Gastroesophageal sphincter (tissue), 4 donors: ENCODE measurements at regions not wholly inside any gene's neighbourhood (a gene's known extent, or its start where the extent isn't known, plus 50 kb on each side); places are given as distances from the start of the nearest gene placed in this dataset.

Experiments
- ATAC-seq: fragments of 150-250 bp; one replicate; pipeline ENCODE4 v1.9.1; 2016; ENCODE audit warnings: mild to moderate bottlenecking, moderate library complexity
- H3K27ac ChIP-seq, 4 donors: fragments of 200-600 bp; sonication (generic) in 3 of 4; 1 replicate in 3 of 4; 2 replicates in 1 of 4; pipeline ENCODE4 v1.5.1; 2016 to 2019
- H3K27me3 ChIP-seq: fragments of 200-600 bp; sonication (generic); one replicate; pipeline ENCODE4 v1.5.1; 2019
- H3K36me3 ChIP-seq, 2 donors: fragments of 200-600 bp; sonication (generic); one replicate each; pipeline ENCODE4 v1.5.1; 2019; ENCODE audit warnings: control low read depth in 1 of 2
- H3K4me1 ChIP-seq, 3 donors: fragments of 200-600 bp; sonication (generic); 1 replicate in 2 of 3; 2 replicates in 1 of 3; pipeline ENCODE4 v1.5.1; 2016 to 2019; ENCODE audit warnings: control low read depth in 2 of 3
- H3K4me3 ChIP-seq, 2 donors: fragments of 200-600 bp; sonication (generic); one replicate each; pipeline ENCODE4 v1.5.1; 2019; ENCODE audit warnings: mild to moderate bottlenecking in 1 of 2, moderate library complexity in 1 of 2
- H3K9me3 ChIP-seq, 3 donors: fragments of 200-600 bp; sonication (generic); one replicate each; pipeline ENCODE4 v1.5.1; 2017 to 2019; ENCODE audit warnings: control low read depth in 2 of 3
- CTCF ChIP-seq, 4 experiments: fragments of 200-600 bp in 2 of 4; fragments of 450-650 bp in 2 of 4; sonication (generic) in 1 of 4; IDR thresholded peaks; one replicate each; pipeline ENCODE4 v1.5.1; 2017 to 2019; ENCODE audit warnings: antibody characterized with exemption in 4 of 4, mild to moderate bottlenecking in 2 of 4, moderate library complexity in 2 of 4
- EP300 ChIP-seq: sonication (generic); formaldehyde crosslinking; IDR thresholded peaks from one replicate; pipeline ENCODE4 v1.6.1; 2017; ENCODE audit warnings: antibody characterized with exemption, mild to moderate bottlenecking
- POLR2A ChIP-seq, 2 donors: fragments of 450-650 bp; IDR thresholded peaks; one replicate each; pipeline ENCODE4 v1.6.1; 2017; ENCODE audit warnings: antibody characterized with exemption in 2 of 2, mild to moderate bottlenecking in 2 of 2, moderate library complexity in 1 of 2
- POLR2AphosphoS5 ChIP-seq: sonication (generic); formaldehyde crosslinking; IDR thresholded peaks from one replicate; pipeline ENCODE4 v1.6.1; 2017; ENCODE audit warnings: antibody characterized with exemption
- WGBS, 2 donors: methylation state at CpG; one replicate each; pipeline ENCODE4 v1.1.5; 2018; ENCODE audit warnings: low coverage in 1 of 2; 5-methylcytosine and 5-hydroxymethylcytosine counted together

- Histone ChIP-seq H3K9me3 (no peaks in the 10 kb centered on the region), H3K27me3 (no peaks in the 10 kb centered on the region), H3K4me3 (no peak overlapping the region), H3K27ac (no peak overlapping the region), H3K36me3 (no peaks in the 10 kb centered on the region), H3K4me1 (no peaks in the 10 kb centered on the region)
- no peak for ATAC-seq
- TF ChIP-seq EP300, result no peak
- TF ChIP-seq CTCF (IDR thresholded peaks at IDR 0.05), result no peak
- no peak for TF ChIP-seq POLR2AphosphoS5
- no peak for TF ChIP-seq POLR2A (IDR thresholded peaks at IDR 0.05)
These were observed 755.1 kb downstream of the ZPLD1 start for GRCh38 chr3:103189941-103190340.

- Histone ChIP-seq H3K9me3 (no peaks in the 10 kb centered on the region), H3K27ac (no peak overlapping the region), H3K36me3 (no peaks in the 10 kb centered on the region), H3K4me1 (no peaks in the 10 kb centered on the region), H3K27me3 (no peaks in the 10 kb centered on the region), H3K4me3 (no peak overlapping the region)
- TF ChIP-seq POLR2A (IDR thresholded peaks at IDR 0.05), result no peak
- TF ChIP-seq POLR2AphosphoS5, result no peak
- no peak for TF ChIP-seq CTCF (IDR thresholded peaks at IDR 0.05)
- TF ChIP-seq EP300, result no peak
- ATAC-seq, result no peak
- WGBS, 2 donors, result 44 to 52% methylated on average over 3 to 4 of the region's 4 CpGs
These were observed 760.4 kb downstream of the ZPLD1 start for GRCh38 chr3:103195216-103195615.

DNA sequence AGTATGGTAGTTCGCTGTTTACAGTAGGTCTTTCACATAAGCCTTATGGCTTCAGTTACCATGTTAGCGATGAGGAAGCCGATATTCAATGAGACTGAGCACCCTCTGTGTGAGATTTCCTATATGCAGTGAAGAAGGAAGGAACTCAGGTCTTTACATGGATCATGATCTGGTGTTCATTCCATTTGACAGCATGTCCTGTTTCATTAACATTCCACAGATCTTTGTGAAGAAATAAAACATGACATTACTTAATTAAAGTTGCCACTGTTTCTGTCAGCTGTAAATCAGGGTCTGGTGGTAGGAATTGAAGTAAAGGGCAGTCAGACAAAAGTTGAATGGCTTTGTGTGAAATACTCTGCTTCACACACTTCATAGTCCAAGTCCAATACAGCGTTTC lies 768.6 kb downstream of the ZPLD1 start:
- WGBS, 2 donors, result 92 to 93% methylated on average over 3 to 4 of the region's 4 CpGs
- H3K4me1 ChIP-seq, result no peaks in the 10 kb centered on the region
- no peaks in the 10 kb centered on the region for H3K36me3 ChIP-seq
- H3K27me3 ChIP-seq, result no peaks in the 10 kb centered on the region
- H3K4me3 ChIP-seq, result no peak overlapping the region
- H3K27ac ChIP-seq, result no peak overlapping the region
- TF ChIP-seq POLR2AphosphoS5, result no peak
- no peak for TF ChIP-seq POLR2A (IDR thresholded peaks at IDR 0.05)
- no peak for TF ChIP-seq EP300
- no peak for TF ChIP-seq CTCF (IDR thresholded peaks at IDR 0.05)
- ATAC-seq, result no peak
- no peaks in the 10 kb centered on the region for H3K9me3 ChIP-seq

GRCh38 chr3:103210583-103210982 lies 775.8 kb downstream of the ZPLD1 start:
- no peak overlapping the region for H3K4me3 ChIP-seq
- TF ChIP-seq EP300, result no peak
- no peak for TF ChIP-seq POLR2A (IDR thresholded peaks at IDR 0.05)
- TF ChIP-seq CTCF (IDR thresholded peaks at IDR 0.05), result no peak
- no peak for TF ChIP-seq POLR2AphosphoS5
- 71 to 100% methylated on average over 2 to 7 of the region's 7 CpGs for WGBS, 2 donors

DNA sequence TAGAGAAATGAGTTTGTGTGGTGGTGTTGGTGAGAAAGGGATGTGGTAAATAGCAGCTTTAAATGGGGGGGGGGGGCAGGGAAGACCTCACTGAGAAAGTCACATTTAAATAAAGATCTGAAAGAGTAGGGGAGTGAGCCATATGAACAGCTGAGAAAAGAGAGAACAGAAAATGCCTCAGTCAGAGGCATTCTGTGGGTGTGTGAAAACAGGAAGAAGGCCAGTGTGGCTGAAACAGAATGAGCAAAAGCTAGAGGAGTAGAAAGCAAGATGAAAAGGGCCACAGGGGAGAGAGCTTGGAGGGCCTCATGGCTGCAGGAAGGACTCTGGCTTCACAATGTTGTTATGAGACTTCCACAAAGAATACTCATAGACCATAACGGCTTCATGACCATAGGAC lies 783.3 kb downstream of the ZPLD1 start:
- H3K9me3 ChIP-seq, result no peaks in the 10 kb centered on the region
- no peak for ATAC-seq
- WGBS, 2 donors, result 60% methylated on average over 1 of the region's 1 CpG; no CpG with 5 or more reads in 1 of the 2 donors
- no peak for TF ChIP-seq POLR2A (IDR thresholded peaks at IDR 0.05)
- no peak for TF ChIP-seq EP300
- no peak for TF ChIP-seq CTCF (IDR thresholded peaks at IDR 0.05)
- H3K36me3 ChIP-seq, result no peaks in the 10 kb centered on the region
- no peaks in the 10 kb centered on the region for H3K4me1 ChIP-seq
- H3K27me3 ChIP-seq, result no peaks in the 10 kb centered on the region
- H3K4me3 ChIP-seq, result no peak overlapping the region
- no peak overlapping the region for H3K27ac ChIP-seq

More at GRCh38 chr3:103210583-103210982, 775.8 kb downstream of the ZPLD1 start:
- ATAC-seq, result no peak
- H3K27me3 ChIP-seq, result no peaks in the 10 kb centered on the region
- no peaks in the 10 kb centered on the region for H3K9me3 ChIP-seq
- no peaks in the 10 kb centered on the region for H3K4me1 ChIP-seq
- H3K36me3 ChIP-seq, result no peaks in the 10 kb centered on the region
- no peak overlapping the region for H3K27ac ChIP-seq
